Left lung (tissue), 4 donors: ENCODE measurements at regions not wholly inside any gene's neighbourhood (a gene's known extent, or its start where the extent isn't known, plus 50 kb on each side); places are given as distances from the start of the nearest gene placed in this dataset.
A peak's percentile ranks its signal among the peaks of the same experiment; 100 is the strongest.
"Not testable (repeated sequence)": the region's sequence is repeated elsewhere in the genome, so short reads cannot be mapped to it uniquely, and the experiment has no call there.

Source experiments
- ATAC-seq: fragments of 200-7000 bp; cut with Tn5 transposase; one replicate; pipeline ENCODE4 v1.9.1; 2020; ENCODE audit warnings: moderate library complexity
- DNase-seq, 4 donors: peaks; one replicate each; pipeline ENCODE4 v3.0.0-alpha.2; 2013 to 2020
- H3K27ac ChIP-seq, 2 donors: fragments of 200-600 bp; sonication (generic) in 1 of 2; one replicate each; pipeline versions ENCODE4 v1.5.0 to v1.8.0; 2020 to 2021
- H3K27me3 ChIP-seq, 2 donors: fragments of 200-600 bp; sonication (generic) in 1 of 2; one replicate each; pipeline versions ENCODE4 v1.5.0 to v1.8.0; 2020 to 2021
- H3K36me3 ChIP-seq, 2 donors: fragments of 200-600 bp; sonication (generic) in 1 of 2; one replicate each; pipeline versions ENCODE4 v1.5.0 to v1.8.0; 2020 to 2021
- H3K4me1 ChIP-seq, 2 donors: fragments of 200-600 bp; one replicate each; pipeline ENCODE4 v1.8.0; 2021
- H3K4me3 ChIP-seq, 2 donors: fragments of 200-600 bp; sonication (generic) in 1 of 2; one replicate each; pipeline versions ENCODE4 v1.5.0 to v1.8.0; 2020 to 2021; ENCODE audit warnings: mild to moderate bottlenecking in 1 of 2
- H3K9me3 ChIP-seq, 2 donors: fragments of 200-600 bp; sonication (generic) in 1 of 2; one replicate each; pipeline versions ENCODE4 v1.5.0 to v1.8.0; 2020 to 2021
- intact Hi-C, 2 donors: fragments of 100-400 bp; cut with DNase I; formaldehyde crosslinking; loops; one replicate each; pipeline versions ENCODE4 v1.11.2 to v1.14.2; 2022
- TF ChIP-seq, protein P1 (sequence below), 2 donors: fragments of 200-600 bp; sonication (generic) in 1 of 2; IDR thresholded peaks; one replicate each; pipeline versions ENCODE4 v1.5.0 to v1.8.0; 2021; ENCODE audit warnings: antibody characterized with exemption in 2 of 2
- donor health status: DM: no; HTN: yes; CAD: no.
- donor health status: DM: no; HTN: no; CAD: no.

DNA sequence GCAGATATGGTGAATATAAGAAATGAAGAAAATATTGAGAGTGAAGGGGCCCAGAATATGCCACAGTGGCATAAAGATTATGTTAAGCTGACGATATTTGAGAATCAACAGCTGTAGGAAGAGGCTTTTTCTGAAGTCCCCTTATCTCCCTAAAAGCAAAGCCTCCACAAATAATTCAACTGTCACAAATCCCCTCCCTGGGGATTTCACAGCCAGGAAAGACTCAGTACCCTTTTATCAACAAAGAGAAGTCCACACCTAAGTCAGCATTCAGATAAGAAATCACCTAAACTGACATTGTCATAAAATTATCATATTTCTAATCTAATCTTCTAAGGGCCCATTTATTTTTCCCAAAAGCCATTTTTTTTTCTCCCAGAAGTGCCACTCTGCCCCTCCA, 284.9 kb upstream of the VWC2 start:
- no peaks in the 10 kb centered on the region for H3K36me3 ChIP-seq
- intact Hi-C loops, result no loop called here
- DNase-seq, result no peak
- no peak overlapping the region for H3K4me3 ChIP-seq
- H3K27ac ChIP-seq, result no peak overlapping the region
- TF ChIP-seq, protein P1, sequence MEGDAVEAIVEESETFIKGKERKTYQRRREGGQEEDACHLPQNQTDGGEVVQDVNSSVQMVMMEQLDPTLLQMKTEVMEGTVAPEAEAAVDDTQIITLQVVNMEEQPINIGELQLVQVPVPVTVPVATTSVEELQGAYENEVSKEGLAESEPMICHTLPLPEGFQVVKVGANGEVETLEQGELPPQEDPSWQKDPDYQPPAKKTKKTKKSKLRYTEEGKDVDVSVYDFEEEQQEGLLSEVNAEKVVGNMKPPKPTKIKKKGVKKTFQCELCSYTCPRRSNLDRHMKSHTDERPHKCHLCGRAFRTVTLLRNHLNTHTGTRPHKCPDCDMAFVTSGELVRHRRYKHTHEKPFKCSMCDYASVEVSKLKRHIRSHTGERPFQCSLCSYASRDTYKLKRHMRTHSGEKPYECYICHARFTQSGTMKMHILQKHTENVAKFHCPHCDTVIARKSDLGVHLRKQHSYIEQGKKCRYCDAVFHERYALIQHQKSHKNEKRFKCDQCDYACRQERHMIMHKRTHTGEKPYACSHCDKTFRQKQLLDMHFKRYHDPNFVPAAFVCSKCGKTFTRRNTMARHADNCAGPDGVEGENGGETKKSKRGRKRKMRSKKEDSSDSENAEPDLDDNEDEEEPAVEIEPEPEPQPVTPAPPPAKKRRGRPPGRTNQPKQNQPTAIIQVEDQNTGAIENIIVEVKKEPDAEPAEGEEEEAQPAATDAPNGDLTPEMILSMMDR (IDR thresholded peaks at IDR 0.05), result no peak
- no peaks in the 10 kb centered on the region for H3K27me3 ChIP-seq
- ATAC-seq, result no peak
- H3K4me1 ChIP-seq, result no peaks in the 10 kb centered on the region
- H3K9me3 ChIP-seq, result no peaks in the 10 kb centered on the region

DNA sequence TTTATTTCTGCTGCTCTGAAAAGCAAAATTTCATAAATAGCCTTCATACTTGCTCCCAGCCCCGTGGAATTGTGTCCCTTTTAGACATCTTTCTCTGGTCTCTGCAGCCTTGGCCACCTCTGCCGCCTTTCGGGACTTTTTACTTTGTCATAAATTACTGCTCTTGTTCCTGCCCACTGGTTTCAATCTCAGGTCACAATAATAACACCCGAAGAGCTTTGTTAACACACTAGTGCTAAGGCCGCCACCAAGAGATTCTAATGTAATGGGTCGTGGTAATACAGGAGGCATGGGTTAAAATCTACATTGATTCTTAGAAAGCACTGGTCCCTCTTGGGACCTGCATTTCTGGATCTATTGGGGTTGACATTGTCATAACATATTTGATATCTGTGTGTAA, 276.0 kb upstream of the VWC2 start:
- no peak for ATAC-seq
- no peak for DNase-seq
- TF ChIP-seq, protein P1 (IDR thresholded peaks at IDR 0.05), result no peak
- Histone ChIP-seq H3K36me3 (no peaks in the 10 kb centered on the region), H3K4me1 (no peaks in the 10 kb centered on the region), H3K4me3 (no peak overlapping the region), H3K27me3 (no peaks in the 10 kb centered on the region), H3K27ac (no peak overlapping the region), H3K9me3 (no peaks in the 10 kb centered on the region)
- intact Hi-C loops, result no loop called here

DNA sequence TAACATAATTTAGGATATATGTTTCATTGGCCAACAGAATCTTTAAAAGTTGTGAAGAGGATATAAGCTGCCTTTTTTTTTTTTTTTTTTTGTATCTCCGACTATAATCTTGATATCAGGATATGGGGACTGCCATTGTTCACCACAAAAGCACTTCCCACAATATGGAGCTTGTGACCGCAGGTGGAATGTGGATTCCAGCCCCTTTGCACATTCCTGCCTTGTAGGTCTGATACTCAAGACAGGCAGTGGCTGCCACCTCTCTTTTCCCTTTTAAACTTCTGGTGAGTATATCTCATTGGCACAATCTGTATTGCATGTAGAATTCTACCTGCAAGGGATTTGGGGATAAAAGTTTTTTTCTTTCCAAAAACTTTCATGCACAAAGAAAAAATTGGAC, 272.7 kb upstream of the VWC2 start:
- no peaks in the 10 kb centered on the region for H3K4me1 ChIP-seq
- intact Hi-C loops, result no loop called here
- no peaks in the 10 kb centered on the region for H3K36me3 ChIP-seq
- no peak overlapping the region for H3K27ac ChIP-seq
- TF ChIP-seq, protein P1 (IDR thresholded peaks at IDR 0.05), result no peak
- ATAC-seq (no peak), DNase-seq (no peak)
- H3K4me3 ChIP-seq, result no peak overlapping the region
- H3K27me3 ChIP-seq, result no peaks in the 10 kb centered on the region
- no peaks in the 10 kb centered on the region for H3K9me3 ChIP-seq

DNA sequence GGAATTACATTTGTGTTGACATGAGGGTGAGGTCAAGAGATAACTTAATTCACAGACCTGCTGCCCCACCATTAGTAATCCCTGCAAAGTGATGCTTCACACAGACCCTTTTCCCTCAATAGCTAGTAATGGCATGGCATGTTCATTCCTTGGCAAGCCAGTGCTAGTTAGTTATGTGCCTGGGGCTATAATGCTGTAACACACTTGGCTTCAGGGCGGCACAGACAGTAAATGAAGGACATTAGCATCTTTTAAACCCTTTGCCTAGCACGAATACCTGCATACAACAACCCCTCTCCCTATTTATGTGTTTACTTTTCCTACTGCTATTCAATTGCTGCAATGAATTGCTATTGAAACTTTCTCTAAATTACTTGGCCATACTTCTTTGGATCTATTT, 266.2 kb upstream of the VWC2 start:
- H3K27me3 ChIP-seq, H3K36me3 ChIP-seq, ATAC-seq, H3K4me1 ChIP-seq, H3K4me3 ChIP-seq, H3K27ac ChIP-seq, DNase-seq, intact Hi-C loops, H3K9me3 ChIP-seq: not testable (repeated sequence)

DNA sequence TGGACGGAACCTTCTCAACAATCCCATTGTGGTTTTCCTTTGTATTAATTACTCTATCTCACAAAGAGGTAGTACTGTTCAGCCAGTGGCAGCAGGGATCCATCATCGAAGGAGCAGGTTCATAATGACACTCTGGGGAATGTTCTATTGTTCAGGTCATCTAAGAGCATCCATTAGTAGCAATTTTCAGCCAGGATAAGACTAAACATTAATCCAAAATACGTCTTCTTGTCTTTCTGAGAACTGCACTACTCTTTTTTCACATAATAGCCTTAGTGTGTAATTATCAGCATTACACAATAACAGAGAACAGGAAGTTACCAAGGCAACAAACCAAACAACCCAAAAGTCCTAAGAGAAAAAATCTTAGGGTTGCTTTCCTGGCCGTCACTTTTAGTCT, 259.5 kb upstream of the VWC2 start:
- Histone ChIP-seq H3K9me3 (no peaks in the 10 kb centered on the region), H3K36me3 (no peaks in the 10 kb centered on the region), H3K27ac (peak overlapping the region in 1 of 2 donors; percentile 28), H3K4me3 (no peak overlapping the region), H3K4me1 (no peaks in the 10 kb centered on the region), H3K27me3 (no peaks in the 10 kb centered on the region)
- TF ChIP-seq, protein P1 (IDR thresholded peaks at IDR 0.05), result no peak
- no peak for ATAC-seq
- intact Hi-C loops, result no loop called here
- DNase-seq, result peak in 2 of 4 donors; percentile 4 to 8

DNA sequence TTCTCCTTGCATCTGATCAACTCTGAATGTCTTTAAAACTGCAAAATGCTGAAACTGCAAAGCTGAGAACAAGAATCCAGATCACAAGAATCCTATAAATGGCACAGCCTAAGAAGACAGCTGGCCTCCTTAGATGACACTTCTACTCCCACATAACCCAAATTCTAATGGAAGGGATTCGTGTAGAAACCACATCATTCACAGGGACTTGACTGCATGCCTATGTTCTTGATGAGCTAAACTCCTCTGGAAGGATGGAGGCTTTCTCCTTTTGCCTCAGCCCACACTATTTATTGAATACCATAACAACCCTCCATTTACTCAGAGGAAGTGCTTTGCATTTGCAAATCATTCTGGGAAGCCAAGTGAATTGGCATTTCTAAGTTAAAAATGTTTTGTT, 252.5 kb upstream of the VWC2 start:
- intact Hi-C loops, result no loop called here
- H3K9me3 ChIP-seq, result no peaks in the 10 kb centered on the region
- no peak overlapping the region for H3K27ac ChIP-seq
- TF ChIP-seq, protein P1 (IDR thresholded peaks at IDR 0.05), result no peak
- no peaks in the 10 kb centered on the region for H3K36me3 ChIP-seq
- no peaks in the 10 kb centered on the region for H3K27me3 ChIP-seq
- DNase-seq (no peak), ATAC-seq (peak; percentile 50)
- no peaks in the 10 kb centered on the region for H3K4me1 ChIP-seq
- H3K4me3 ChIP-seq, result no peak overlapping the region
